ENCODE measurements at regions not wholly inside any gene's neighbourhood (a gene's known extent, or its start where the extent isn't known, plus 50 kb on each side); places are given as distances from the start of the nearest gene placed in this dataset.

GRCh38 chr14:23704890-23705289 lies 68.7 kb downstream of the DHRS2 start:
- H3K4me3 ChIP-seq (ENCODE audit: low read depth, low read length), result no peak overlapping the region
- DNase-seq, result no peak
- H3K9me3 ChIP-seq, result peaks cover 2% of the 10 kb centered on the region; the same call in 1 of the 2 replicates
- no peaks in the 10 kb centered on the region for H3K27me3 ChIP-seq
- H3K36me3 ChIP-seq, result no peaks in the 10 kb centered on the region
- no peaks in the 10 kb centered on the region for H3K4me1 ChIP-seq
- TF ChIP-seq, protein P1, sequence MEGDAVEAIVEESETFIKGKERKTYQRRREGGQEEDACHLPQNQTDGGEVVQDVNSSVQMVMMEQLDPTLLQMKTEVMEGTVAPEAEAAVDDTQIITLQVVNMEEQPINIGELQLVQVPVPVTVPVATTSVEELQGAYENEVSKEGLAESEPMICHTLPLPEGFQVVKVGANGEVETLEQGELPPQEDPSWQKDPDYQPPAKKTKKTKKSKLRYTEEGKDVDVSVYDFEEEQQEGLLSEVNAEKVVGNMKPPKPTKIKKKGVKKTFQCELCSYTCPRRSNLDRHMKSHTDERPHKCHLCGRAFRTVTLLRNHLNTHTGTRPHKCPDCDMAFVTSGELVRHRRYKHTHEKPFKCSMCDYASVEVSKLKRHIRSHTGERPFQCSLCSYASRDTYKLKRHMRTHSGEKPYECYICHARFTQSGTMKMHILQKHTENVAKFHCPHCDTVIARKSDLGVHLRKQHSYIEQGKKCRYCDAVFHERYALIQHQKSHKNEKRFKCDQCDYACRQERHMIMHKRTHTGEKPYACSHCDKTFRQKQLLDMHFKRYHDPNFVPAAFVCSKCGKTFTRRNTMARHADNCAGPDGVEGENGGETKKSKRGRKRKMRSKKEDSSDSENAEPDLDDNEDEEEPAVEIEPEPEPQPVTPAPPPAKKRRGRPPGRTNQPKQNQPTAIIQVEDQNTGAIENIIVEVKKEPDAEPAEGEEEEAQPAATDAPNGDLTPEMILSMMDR (IDR thresholded peaks at IDR 0.05; ENCODE audit: low read depth, low read length), result no peak

DNA sequence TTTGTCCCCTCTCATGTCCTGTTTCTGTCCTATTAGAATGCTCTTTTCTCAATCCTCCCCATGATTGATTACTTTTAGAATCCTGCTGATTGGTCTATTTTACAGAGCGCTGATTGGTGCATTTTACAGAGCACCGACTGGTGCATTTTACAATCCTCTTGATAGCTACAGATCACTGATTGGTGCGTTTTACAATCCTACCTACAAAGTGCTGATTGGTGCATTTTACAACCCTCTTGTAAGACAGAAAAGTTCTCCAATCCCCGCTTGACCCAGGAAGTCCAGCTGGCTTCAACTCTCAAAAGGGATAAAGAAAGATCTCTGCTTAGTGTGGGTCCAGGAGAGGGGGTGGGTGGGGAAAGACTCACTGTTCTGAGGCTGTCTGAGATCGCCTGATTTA lies 71.3 kb downstream of the DHRS2 start:
- Histone ChIP-seq H3K9me3 (peaks cover 2% of the 10 kb centered on the region; the same call in 1 of the 2 replicates), H3K4me1 (no peaks in the 10 kb centered on the region), H3K4me3 (ENCODE audit: low read depth, low read length) (no peak overlapping the region), H3K36me3 (no peaks in the 10 kb centered on the region), H3K27me3 (no peaks in the 10 kb centered on the region)
- no peak for DNase-seq
- TF ChIP-seq, protein P1 (IDR thresholded peaks at IDR 0.05; ENCODE audit: low read depth, low read length), result no peak

DNA sequence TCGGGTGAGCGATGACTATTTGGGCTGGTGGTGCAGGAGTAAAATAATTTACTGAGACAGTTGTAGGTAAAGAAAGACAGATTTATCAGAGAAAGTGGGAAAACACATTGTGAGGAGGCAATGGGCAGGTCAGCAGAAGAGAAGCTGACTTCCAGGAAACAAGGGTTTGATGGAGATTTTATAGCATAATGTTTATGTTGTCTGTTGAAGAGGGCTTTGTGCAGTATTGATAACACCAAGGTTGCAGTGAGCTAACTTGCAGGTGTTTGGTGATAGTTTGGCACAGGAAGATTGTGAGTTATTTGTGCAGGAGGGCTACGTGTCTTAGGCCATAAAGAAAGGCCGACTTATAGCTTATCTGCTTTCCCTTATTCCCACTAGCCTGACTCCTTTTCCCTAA lies 72.2 kb downstream of the DHRS2 start:
- Histone ChIP-seq H3K27me3 (no peaks in the 10 kb centered on the region), H3K4me1 (no peaks in the 10 kb centered on the region), H3K9me3 (peaks cover 2% of the 10 kb centered on the region; the same call in 1 of the 2 replicates), H3K4me3 (ENCODE audit: low read depth, low read length) (no peak overlapping the region), H3K36me3 (no peaks in the 10 kb centered on the region)
- no peak for DNase-seq
- TF ChIP-seq, protein P1 (IDR thresholded peaks at IDR 0.05; ENCODE audit: low read depth, low read length), result no peak

DNA sequence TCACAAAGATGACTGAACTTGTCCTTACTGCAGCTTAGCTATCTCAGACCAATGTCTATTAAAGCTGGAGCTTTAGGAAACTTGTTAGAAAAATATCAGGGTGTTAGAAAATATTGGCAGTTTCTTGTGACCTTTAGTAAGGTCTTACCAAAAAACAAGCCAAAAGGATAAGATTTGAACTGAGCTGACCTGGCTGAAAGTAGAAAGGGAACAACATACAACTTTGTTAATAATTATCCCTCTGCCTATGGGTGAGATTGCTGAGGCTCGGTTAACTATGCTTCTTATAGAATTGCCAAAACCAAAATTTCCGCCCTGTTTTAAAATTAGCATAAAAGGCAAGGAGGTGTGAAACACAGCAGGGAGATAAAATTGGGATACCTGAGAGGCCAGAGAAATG lies 73.8 kb downstream of the DHRS2 start:
- no peak for DNase-seq
- Histone ChIP-seq H3K27me3 (no peaks in the 10 kb centered on the region), H3K9me3 (no peaks in the 10 kb centered on the region), H3K36me3 (no peaks in the 10 kb centered on the region), H3K4me1 (no peaks in the 10 kb centered on the region), H3K4me3 (ENCODE audit: low read depth, low read length) (no peak overlapping the region)
- TF ChIP-seq, protein P1 (IDR thresholded peaks at IDR 0.05; ENCODE audit: low read depth, low read length), result no peak

- DNase-seq, result no peak
- Histone ChIP-seq H3K4me1 (no peaks in the 10 kb centered on the region), H3K9me3 (no peaks in the 10 kb centered on the region), H3K27me3 (no peaks in the 10 kb centered on the region), H3K4me3 (ENCODE audit: low read depth, low read length) (no peak overlapping the region), H3K36me3 (no peaks in the 10 kb centered on the region)
- TF ChIP-seq, protein P1 (IDR thresholded peaks at IDR 0.05; ENCODE audit: low read depth, low read length), result no peak
These were observed 76.1 kb downstream of the DHRS2 start for GRCh38 chr14:23712287-23712686.

DNA sequence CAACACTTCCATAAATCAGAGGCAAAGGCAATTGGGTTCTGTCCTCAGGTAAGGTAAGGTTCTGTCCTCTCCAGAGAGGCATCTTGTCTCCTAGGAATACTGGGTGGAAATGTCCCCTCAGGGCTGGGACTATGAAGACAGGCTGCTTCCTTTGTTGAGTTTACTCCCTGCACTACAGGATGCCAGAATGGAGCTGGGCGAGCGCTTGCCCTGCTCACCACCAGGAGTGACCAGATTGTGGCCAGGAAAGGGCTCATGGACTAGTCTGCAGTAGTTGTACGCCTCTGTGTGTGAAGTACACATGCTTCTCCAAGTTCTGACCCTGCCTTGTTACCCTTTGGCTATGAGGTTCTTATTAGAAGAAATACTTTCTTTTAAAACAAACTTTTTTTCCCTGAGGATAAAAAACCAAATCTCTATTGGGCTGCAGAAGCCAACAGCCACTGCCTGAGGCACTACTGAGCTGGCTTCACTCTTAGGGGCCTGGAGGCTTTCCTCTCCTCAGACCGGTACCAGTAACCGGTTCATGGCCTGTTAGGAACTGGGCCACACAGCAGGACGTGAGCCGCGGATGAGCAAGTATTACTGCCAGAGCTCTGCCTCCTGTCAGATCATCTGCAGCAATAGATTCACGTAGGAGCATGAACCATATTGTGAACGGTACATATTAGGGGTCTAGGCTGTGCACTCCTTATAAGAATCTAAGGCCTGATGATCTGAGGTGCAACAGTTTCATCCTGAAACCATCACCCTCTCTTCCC lies 83.2 kb downstream of the DHRS2 start:
- no peaks in the 10 kb centered on the region; the same call in 1 of the 2 replicates for H3K27me3 ChIP-seq
- TF ChIP-seq, protein P1 (IDR thresholded peaks at IDR 0.05; ENCODE audit: low read depth, low read length), result no peak
- no peaks in the 10 kb centered on the region for H3K9me3 ChIP-seq
- H3K4me3 ChIP-seq (ENCODE audit: low read depth, low read length), result no peak overlapping the region
- H3K4me1 ChIP-seq, result no peaks in the 10 kb centered on the region
- no peak for DNase-seq
- H3K36me3 ChIP-seq, result no peaks in the 10 kb centered on the region
